CD14-positive monocyte (primary cell): ENCODE measurements at regions not wholly inside any gene's neighbourhood (a gene's known extent, or its start where the extent isn't known, plus 50 kb on each side); places are given as distances from the start of the nearest gene placed in this dataset.

Source experiments
- DNase-seq, 3 donors: peaks; one replicate each; pipeline ENCODE4 v3.0.0-alpha.2; 2011 to 2022
- H2AFZ ChIP-seq: 2 replicates; pipeline ENCODE4 v1.6.0; 2012; ENCODE audit warnings: mild to moderate bottlenecking, low read depth, low read length, inconsistent platforms; ENCODE audit not compliant: insufficient read depth, poor library complexity, severe bottlenecking
- H3K27ac ChIP-seq, 2 donors: 1 replicate in 1 of 2; 2 replicates in 1 of 2; pipeline ENCODE4 v1.5.1; 2012 to 2013; ENCODE audit warnings: low read length in 2 of 2, control low read depth in 1 of 2, inconsistent platforms in 1 of 2, low read depth in 1 of 2, mild to moderate bottlenecking in 1 of 2
- H3K27me3 ChIP-seq, 2 donors: one replicate each; pipeline versions ENCODE4 v1.6.0 to v1.6.1; 2011 to 2013; ENCODE audit warnings: low read length in 2 of 2; ENCODE audit not compliant: control insufficient read depth in 2 of 2, insufficient read depth in 2 of 2
- H3K36me3 ChIP-seq, 2 donors: replicated peaks in 1 of 2; 1 replicate in 1 of 2; 2 replicates in 1 of 2; pipeline versions ENCODE4 v1.5.1 to v1.6.1; 2012 to 2013; ENCODE audit warnings: low read length in 2 of 2, control low read depth in 1 of 2, inconsistent platforms in 1 of 2, mild to moderate bottlenecking in 1 of 2; ENCODE audit not compliant: insufficient read depth in 2 of 2, control insufficient read depth in 1 of 2
- H3K4me1 ChIP-seq, 2 donors: 1 replicate in 1 of 2; 2 replicates in 1 of 2; pipeline versions ENCODE4 v1.5.1 to v1.6.1; 2012 to 2013; ENCODE audit warnings: low read length in 2 of 2, control low read depth in 1 of 2, inconsistent platforms in 1 of 2, mild to moderate bottlenecking in 1 of 2, moderate library complexity in 1 of 2; ENCODE audit not compliant: insufficient read depth in 2 of 2, control insufficient read depth in 1 of 2
- H3K4me2 ChIP-seq: replicated peaks from 2 replicates; pipeline ENCODE3; 2012; ENCODE audit warnings: low read length, moderate library complexity, mild to moderate bottlenecking; ENCODE audit not compliant: poor library complexity, severe bottlenecking; ENCODE audit errors: extremely low read depth
- H3K4me3 ChIP-seq, 3 experiments: fragments of 200-600 bp in 1 of 3; sonication (generic) in 1 of 3; replicated peaks in 1 of 3; 1 replicate in 2 of 3; 2 replicates in 1 of 3; pipeline ENCODE4 v1.5.1; 2011 to 2013; ENCODE audit warnings: low read length in 3 of 3, mild to moderate bottlenecking in 3 of 3, control low read depth in 2 of 3, low read depth in 2 of 3, inconsistent platforms in 1 of 3, moderate library complexity in 1 of 3
- H3K79me2 ChIP-seq: 2 replicates; pipeline ENCODE4 v1.6.0; 2012; ENCODE audit warnings: mild to moderate bottlenecking, control low read depth, inconsistent platforms, low read length, moderate library complexity; ENCODE audit not compliant: insufficient read depth
- H3K9ac ChIP-seq: 2 replicates; pipeline ENCODE4 v1.6.0; 2017; ENCODE audit warnings: low read length, mild to moderate bottlenecking; ENCODE audit not compliant: insufficient read depth, poor library complexity, severe bottlenecking
- H3K9me3 ChIP-seq, 2 donors: replicated peaks in 1 of 2; 1 replicate in 1 of 2; 2 replicates in 1 of 2; pipeline versions ENCODE4 v1.5.1 to v1.6.1; 2012 to 2013; ENCODE audit warnings: low read length in 2 of 2, control low read depth in 1 of 2; ENCODE audit not compliant: control insufficient read depth in 1 of 2, insufficient read depth in 1 of 2
- H4K20me1 ChIP-seq: 2 replicates; pipeline ENCODE4 v1.6.0; 2012; ENCODE audit warnings: mild to moderate bottlenecking, low read length, control low read depth, moderate library complexity; ENCODE audit not compliant: insufficient read depth
- H3K27ac Mint-ChIP-seq, 7 donors: one replicate each; pipeline ENCODE4 v1.8.0; 2020; ENCODE audit warnings: mild to moderate bottlenecking in 7 of 7, mixed read lengths in 7 of 7, moderate library complexity in 6 of 7, inconsistent platforms in 2 of 7
- H3K27me3 Mint-ChIP-seq, 3 donors: one replicate each; pipeline ENCODE4 v1.8.0; 2021 to 2022; ENCODE audit warnings: low read depth in 3 of 3, mild to moderate bottlenecking in 3 of 3, mixed read lengths in 3 of 3, moderate library complexity in 3 of 3, inconsistent platforms in 1 of 3
- H3K36me3 Mint-ChIP-seq, 2 donors: one replicate each; pipeline ENCODE4 v1.8.0; 2020; ENCODE audit warnings: mixed read lengths in 2 of 2, inconsistent platforms in 1 of 2, mild to moderate bottlenecking in 1 of 2
- H3K4me1 Mint-ChIP-seq: one replicate; pipeline ENCODE4 v1.8.0; 2020; ENCODE audit warnings: mild to moderate bottlenecking, mixed read lengths
- H3K4me3 Mint-ChIP-seq, 2 donors: one replicate each; pipeline ENCODE4 v1.8.0; 2020; ENCODE audit warnings: mild to moderate bottlenecking in 2 of 2, mixed read lengths in 2 of 2, moderate library complexity in 1 of 2
- H3K9me3 Mint-ChIP-seq, 7 donors: one replicate each; pipeline ENCODE4 v1.8.0; 2020 to 2022; ENCODE audit warnings: mixed read lengths in 7 of 7, mild to moderate bottlenecking in 6 of 7, moderate library complexity in 6 of 7, inconsistent platforms in 2 of 7
- CTCF ChIP-seq: fragments of 200-600 bp; IDR thresholded peaks from one replicate; pipeline ENCODE4 v1.8.0; 2022; ENCODE audit warnings: antibody characterized with exemption, mild to moderate bottlenecking
- WGBS: methylation state at CpG from one replicate; pipeline ENCODE4 v1.1.5; 2013; ENCODE audit warnings: missing lambda C conversion rate; ENCODE audit not compliant: insufficient coverage; 5-methylcytosine and 5-hydroxymethylcytosine counted together
- intact Hi-C, 2 donors: fragments of 100-400 bp; cut with micrococcal nuclease; formaldehyde crosslinking; loops; one replicate each; pipeline versions ENCODE4 v1.15.0 to v1.15.1; 2023

- Mint-ChIP-seq H3K4me3 (no peak overlapping the region), H3K4me1 (no peaks in the 10 kb centered on the region), H3K27me3 (peaks cover 0 to under 1% (median 0%) of the 10 kb centered on the region in 3 donors), H3K36me3 (no peaks in the 10 kb centered on the region), H3K27ac (no peak overlapping the region), H3K9me3 (peaks cover 5 to 19% (median 7%) of the 10 kb centered on the region in 7 donors)
- H3K4me3 ChIP-seq: no peak overlapping the region
- peaks cover 10% of the 10 kb centered on the region in 2 donors for H3K9me3 ChIP-seq
- no peak for TF ChIP-seq CTCF
- H3K4me2 ChIP-seq: no peak overlapping the region
- no peak overlapping the region for H3K27ac ChIP-seq
- intact Hi-C loops: no loop called here
- no peak overlapping the region for H3K9ac ChIP-seq
- H2AFZ ChIP-seq: no peak overlapping the region
- H3K79me2 ChIP-seq: no peaks in the 10 kb centered on the region
- no peaks in the 10 kb centered on the region for H4K20me1 ChIP-seq
- no peaks in the 10 kb centered on the region for H3K36me3 ChIP-seq
- DNase-seq: no peak
- H3K27me3 ChIP-seq: no peaks in the 10 kb centered on the region
- 100% methylated on average over 1 of the region's 3 CpGs for WGBS
- H3K4me1 ChIP-seq: no peaks in the 10 kb centered on the region
These were observed 123.9 kb upstream of the SULT1C3 start for GRCh38 chr2:108115868-108116267.

GRCh38 chr2:108118996-108119395 is 120.8 kb upstream of the SULT1C3 start:
- no peak overlapping the region for H3K27ac Mint-ChIP-seq
- whole genome bisulfite sequencing: no CpG with 5 or more reads among the region's 2 CpGs

More at GRCh38 chr2:108118996-108119395, 120.8 kb upstream of the SULT1C3 start:
- H3K4me3 Mint-ChIP-seq: no peak overlapping the region
- H3K27me3 ChIP-seq: no peaks in the 10 kb centered on the region
- no peak overlapping the region for H3K27ac ChIP-seq
- no peak overlapping the region for H3K9ac ChIP-seq
- TF ChIP-seq CTCF: no peak
- no peak overlapping the region for H3K4me2 ChIP-seq
- H3K79me2 ChIP-seq: no peaks in the 10 kb centered on the region
- peaks cover 0 to 2% (median 0%) of the 10 kb centered on the region in 3 donors for H3K27me3 Mint-ChIP-seq
- DNase-seq: no peak
- H4K20me1 ChIP-seq: no peaks in the 10 kb centered on the region
- H3K9me3 Mint-ChIP-seq: peaks cover 3 to 13% (median 5%) of the 10 kb centered on the region in 7 donors
- no peaks in the 10 kb centered on the region for H3K4me1 ChIP-seq
- no peak overlapping the region for H2AFZ ChIP-seq
- intact Hi-C loops: no loop called here
- no peak overlapping the region for H3K4me3 ChIP-seq
- no peaks in the 10 kb centered on the region for H3K9me3 ChIP-seq
- H3K4me1 Mint-ChIP-seq: no peaks in the 10 kb centered on the region
- H3K36me3 Mint-ChIP-seq: no peaks in the 10 kb centered on the region
- H3K36me3 ChIP-seq: no peaks in the 10 kb centered on the region
